Pancreas (tissue), 10 donors: ENCODE measurements at regions not wholly inside any gene's neighbourhood (a gene's known extent, or its start where the extent isn't known, plus 50 kb on each side); places are given as distances from the start of the nearest gene placed in this dataset.

ENCODE experiments used
- ATAC-seq, 4 donors: fragments of 200-7000 bp; cut with Tn5 transposase; one replicate each; pipeline versions ENCODE4 v1.8.0 to v1.9.1; 2020; ENCODE audit warnings: mild to moderate bottlenecking in 4 of 4, moderate library complexity in 4 of 4
- DNase-seq, 6 donors: peaks; one replicate each; pipeline ENCODE4 v3.0.0-alpha.2; 2020
- FAIRE-seq: peaks from 2 replicates; lab custom pipeline; 2012; peaks lifted over from hg19 to GRCh38; lab: Jason Lieb, UNC
- H3K27ac ChIP-seq, 4 donors: fragments of 200-600 bp; sonication (generic); 1 replicate in 3 of 4; 2 replicates in 1 of 4; pipeline versions ENCODE4 v1.5.0 to v1.8.0; 2020
- H3K27me3 ChIP-seq, 4 donors: fragments of 200-600 bp; one replicate each; pipeline ENCODE4 v1.8.0; 2021
- H3K36me3 ChIP-seq, 3 donors: fragments of 200-600 bp; sonication (generic) in 1 of 3; one replicate each; pipeline versions ENCODE4 v1.5.0 to v1.8.0; 2020 to 2021
- H3K4me1 ChIP-seq, 3 donors: fragments of 200-600 bp; one replicate each; pipeline ENCODE4 v1.8.0; 2021
- H3K4me3 ChIP-seq, 4 donors: fragments of 200-600 bp; sonication (generic) in 2 of 4; one replicate each; pipeline versions ENCODE4 v1.5.0 to v1.8.0; 2020 to 2021
- H3K9me3 ChIP-seq, 4 donors: fragments of 200-600 bp; one replicate each; pipeline ENCODE4 v1.8.0; 2021
- CTCF ChIP-seq, 4 donors: fragments of 200-600 bp; sonication (generic) in 3 of 4; IDR thresholded peaks; one replicate each; pipeline versions ENCODE4 v1.5.0 to v1.8.0; 2021; ENCODE audit warnings: antibody characterized with exemption in 4 of 4
- WGBS, 2 donors: extraction: QIAGEN DNeasy Blood & Tissue Kit; methylation state at CpG; one replicate each; pipeline ENCODE4 v1.1.7; 2013; 5-methylcytosine and 5-hydroxymethylcytosine counted together
- intact Hi-C, 3 donors: fragments of 100-400 bp; cut with DNase I; formaldehyde crosslinking; loops; one replicate each; pipeline versions ENCODE4 v1.11.1 to v1.14.2; 2022
- donor health status: healthy with polysubstance abuse.
- donor health status: DM: no; HTN: no; CAD: no; lungs with moderate emphysema.
- donor health status: DM: no; HTN: no; CAD: no.
- donor health status: control.
- donor health status: control.
- donor health status: Bipolar disorder and iron deficiency.
- donor health status: DM: yes; HTN: yes; CAD: no.
- donor health status: DM: no; HTN: no; CAD: no.
- donor health status: DM: no; HTN: no; CAD: no.
- donor health status: DM: yes; HTN: yes; CAD: no.

DNA sequence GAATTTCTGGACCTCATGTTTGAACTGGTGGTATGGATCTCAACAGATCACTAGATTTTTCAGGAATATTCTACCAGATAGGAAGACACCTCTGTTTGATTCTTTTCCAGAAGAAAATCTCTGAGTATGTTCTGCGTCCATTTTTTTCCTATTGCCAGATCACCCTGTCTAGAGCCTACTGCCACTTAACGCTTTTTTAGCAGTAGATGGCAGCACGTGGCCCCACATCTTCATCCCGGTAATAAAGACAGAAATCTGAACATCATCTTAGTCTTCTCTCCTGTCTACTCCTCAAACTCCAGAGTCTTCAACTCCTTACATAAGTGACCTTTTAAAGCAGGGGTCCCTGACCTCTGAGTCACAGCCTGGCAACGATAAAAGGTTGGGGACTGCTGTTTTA lies 184.7 kb downstream of the TMA16 start:
- H3K27ac ChIP-seq, result no peak overlapping the region
- H3K27me3 ChIP-seq, result no peaks in the 10 kb centered on the region
- no peaks in the 10 kb centered on the region for H3K4me1 ChIP-seq
- intact Hi-C loops, result no loop called here
- H3K4me3 ChIP-seq, result no peak overlapping the region
- no peak for TF ChIP-seq CTCF (IDR thresholded peaks at IDR 0.05)
- DNase-seq, result no peak
- 38 to 53% methylated on average over 5 of the region's 5 CpGs for WGBS, 2 donors
- no peaks in the 10 kb centered on the region for H3K9me3 ChIP-seq
- no peak for ATAC-seq
- FAIRE-seq, result no peak
- H3K36me3 ChIP-seq, result no peaks in the 10 kb centered on the region

- ATAC-seq, result no peak
- Histone ChIP-seq H3K27ac (no peak overlapping the region), H3K4me1 (no peaks in the 10 kb centered on the region), H3K36me3 (no peaks in the 10 kb centered on the region), H3K4me3 (no peak overlapping the region), H3K27me3 (peaks cover 0 to 2% (median 0%) of the 10 kb centered on the region in 4 donors), H3K9me3 (no peaks in the 10 kb centered on the region)
- TF ChIP-seq CTCF (IDR thresholded peaks at IDR 0.05), result no peak
- peak; percentile 59 for FAIRE-seq
- 18 to 22% methylated on average over 1 of the region's 1 CpG for WGBS, 2 donors
- DNase-seq, result no peak
- intact Hi-C loops, result no loop called here
Observed at GRCh38 chr4:163680386-163681098, 186.1 kb downstream of the TMA16 start.

GRCh38 chr4:163681208-163681821 lies 186.8 kb downstream of the TMA16 start:
- Histone ChIP-seq H3K27me3 (peaks cover 0 to 2% (median 0%) of the 10 kb centered on the region in 4 donors), H3K4me3 (no peak overlapping the region), H3K9me3 (no peaks in the 10 kb centered on the region), H3K4me1 (no peaks in the 10 kb centered on the region), H3K36me3 (no peaks in the 10 kb centered on the region), H3K27ac (no peak overlapping the region)
- 15 to 17% methylated on average over 2 of the region's 2 CpGs for WGBS, 2 donors
- peak; percentile 46 to 81 (median 72) for ATAC-seq
- no peak for FAIRE-seq
- TF ChIP-seq CTCF (IDR thresholded peaks at IDR 0.05), result peak; percentile 30 to 61 (median 46)
- peak in 2 of 6 donors; percentile 3 to 11 for DNase-seq
- intact Hi-C loops, result no loop called here

DNA sequence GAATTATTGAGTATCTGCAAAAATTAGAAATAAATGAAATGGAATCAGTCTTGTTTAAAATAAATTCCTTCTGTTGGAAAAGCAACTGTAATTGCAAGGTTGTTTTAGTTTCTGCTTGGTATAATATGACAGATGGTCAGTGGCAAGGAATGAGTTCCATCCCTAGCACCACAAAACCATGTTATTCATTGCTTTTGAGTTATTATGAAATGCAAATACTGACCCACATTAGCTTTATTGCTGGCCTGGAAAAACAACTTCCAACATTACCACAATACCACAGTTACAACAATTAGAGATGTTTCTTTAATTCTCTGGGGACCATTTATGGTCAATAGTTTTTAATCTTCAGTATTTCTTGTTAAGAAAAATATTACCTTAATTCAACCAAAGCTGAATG lies 194.4 kb downstream of the TMA16 start:
- Histone ChIP-seq H3K27ac (no peak overlapping the region), H3K4me3 (no peak overlapping the region), H3K36me3 (no peaks in the 10 kb centered on the region), H3K27me3 (peaks cover 0 to 2% (median 0%) of the 10 kb centered on the region in 4 donors), H3K4me1 (no peaks in the 10 kb centered on the region), H3K9me3 (no peaks in the 10 kb centered on the region)
- intact Hi-C loops, result no loop called here
- FAIRE-seq (no peak), ATAC-seq (no peak), DNase-seq (no peak)
- no peak for TF ChIP-seq CTCF (IDR thresholded peaks at IDR 0.05)

GRCh38 chr4:163693211-163693610 lies 198.7 kb downstream of the TMA16 start:
- Histone ChIP-seq H3K4me1 (no peaks in the 10 kb centered on the region), H3K27me3 (no peaks in the 10 kb centered on the region), H3K27ac (no peak overlapping the region), H3K36me3 (no peaks in the 10 kb centered on the region), H3K4me3 (no peak overlapping the region), H3K9me3 (no peaks in the 10 kb centered on the region)
- DNase-seq (no peak), FAIRE-seq (no peak), ATAC-seq (no peak)
- intact Hi-C loops, result no loop called here
- TF ChIP-seq CTCF (IDR thresholded peaks at IDR 0.05), result no peak
